Prostate gland (tissue), 2 donors: ENCODE measurements at regions not wholly inside any gene's neighbourhood (a gene's known extent, or its start where the extent isn't known, plus 50 kb on each side); places are given as distances from the start of the nearest gene placed in this dataset.

Experiments used
- POLR2A ChIP-seq: fragments of 450-650 bp; IDR thresholded peaks from one replicate; pipeline ENCODE4 v1.6.1; 2016; ENCODE audit warnings: antibody characterized with exemption, mild to moderate bottlenecking
- POLR2AphosphoS5 ChIP-seq: sonication (generic); formaldehyde crosslinking; IDR thresholded peaks from one replicate; pipeline ENCODE4 v1.6.1; 2017; ENCODE audit warnings: antibody characterized with exemption
- TF ChIP-seq, protein P1 (sequence below), 4 experiments: fragments of 200-600 bp in 2 of 4; fragments of 450-650 bp in 2 of 4; sonication (generic) in 2 of 4; IDR thresholded peaks; 1 replicate in 3 of 4; 2 replicates in 1 of 4; pipeline ENCODE4 v1.5.1; 2016 to 2019; ENCODE audit warnings: antibody characterized with exemption in 4 of 4, mild to moderate bottlenecking in 2 of 4, moderate library complexity in 2 of 4

DNA sequence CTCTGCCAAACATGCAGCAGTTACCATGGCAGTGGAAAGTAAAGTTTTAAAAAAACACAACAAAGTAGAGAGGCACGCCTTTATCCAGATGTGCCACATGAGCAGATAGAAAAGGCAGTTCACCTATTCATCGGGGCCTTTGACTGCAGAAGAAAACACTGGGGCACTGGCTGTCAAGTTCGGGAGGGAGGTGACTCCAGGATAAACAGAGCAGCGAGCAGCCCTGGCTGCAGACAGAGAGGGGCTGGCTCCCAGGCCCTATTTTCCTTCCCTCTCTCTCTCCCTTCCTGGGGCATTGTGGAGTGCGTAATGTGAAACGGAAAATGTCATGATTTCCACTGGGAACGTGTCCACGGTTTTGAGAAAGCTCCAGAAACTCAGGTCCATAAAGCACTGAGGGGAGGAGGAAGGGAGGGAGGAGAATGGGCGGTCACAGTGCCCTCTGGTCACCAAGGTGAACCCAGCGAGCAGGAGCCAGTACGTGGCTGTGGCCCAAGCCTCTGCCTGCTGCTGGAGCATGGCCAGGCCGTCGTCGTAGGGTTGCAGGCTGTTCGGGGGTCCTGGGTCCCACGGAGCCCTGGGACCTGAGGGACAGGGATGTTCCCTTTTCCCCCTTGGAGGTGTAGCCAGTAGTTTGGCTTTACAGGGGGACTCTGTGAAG is 114.7 kb upstream of the IRF2BP2 start:
- TF ChIP-seq, protein P1, sequence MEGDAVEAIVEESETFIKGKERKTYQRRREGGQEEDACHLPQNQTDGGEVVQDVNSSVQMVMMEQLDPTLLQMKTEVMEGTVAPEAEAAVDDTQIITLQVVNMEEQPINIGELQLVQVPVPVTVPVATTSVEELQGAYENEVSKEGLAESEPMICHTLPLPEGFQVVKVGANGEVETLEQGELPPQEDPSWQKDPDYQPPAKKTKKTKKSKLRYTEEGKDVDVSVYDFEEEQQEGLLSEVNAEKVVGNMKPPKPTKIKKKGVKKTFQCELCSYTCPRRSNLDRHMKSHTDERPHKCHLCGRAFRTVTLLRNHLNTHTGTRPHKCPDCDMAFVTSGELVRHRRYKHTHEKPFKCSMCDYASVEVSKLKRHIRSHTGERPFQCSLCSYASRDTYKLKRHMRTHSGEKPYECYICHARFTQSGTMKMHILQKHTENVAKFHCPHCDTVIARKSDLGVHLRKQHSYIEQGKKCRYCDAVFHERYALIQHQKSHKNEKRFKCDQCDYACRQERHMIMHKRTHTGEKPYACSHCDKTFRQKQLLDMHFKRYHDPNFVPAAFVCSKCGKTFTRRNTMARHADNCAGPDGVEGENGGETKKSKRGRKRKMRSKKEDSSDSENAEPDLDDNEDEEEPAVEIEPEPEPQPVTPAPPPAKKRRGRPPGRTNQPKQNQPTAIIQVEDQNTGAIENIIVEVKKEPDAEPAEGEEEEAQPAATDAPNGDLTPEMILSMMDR (IDR thresholded peaks at IDR 0.05) = no peak
- TF ChIP-seq POLR2A (no peak), POLR2AphosphoS5 (no peak)
